ENCODE measurements at regions not wholly inside any gene's neighbourhood (a gene's known extent, or its start where the extent isn't known, plus 50 kb on each side); places are given as distances from the start of the nearest gene placed in this dataset.

DNA sequence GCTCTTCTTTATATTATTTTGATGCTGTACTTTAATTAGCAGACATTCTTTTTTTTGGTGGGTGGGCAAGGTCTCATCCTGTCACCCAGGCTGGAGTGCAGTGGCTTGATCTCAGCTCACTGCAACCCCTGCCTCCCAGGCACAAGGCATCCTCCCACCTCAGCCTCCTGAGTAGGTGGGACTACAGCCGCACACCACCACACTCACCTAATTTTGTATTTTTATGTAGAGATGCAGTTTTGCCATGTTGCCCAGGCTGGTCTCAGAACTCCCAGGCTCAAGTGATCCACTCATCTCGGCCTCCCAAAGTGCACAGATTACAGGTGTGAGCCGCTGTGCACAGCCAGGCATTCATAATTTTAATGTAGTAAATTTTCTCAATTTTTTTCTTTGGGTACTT is 608.1 kb downstream of the ZNF385D start:
- H3K4me3 Mint-ChIP-seq, result no peak overlapping the region
- peaks cover 13% of the 10 kb centered on the region for H3K9me3 Mint-ChIP-seq
- peaks cover 11% of the 10 kb centered on the region for H3K4me1 Mint-ChIP-seq
- peaks cover 7% of the 10 kb centered on the region for H3K36me3 Mint-ChIP-seq
- no peak overlapping the region for H3K27ac Mint-ChIP-seq
- no peak for DNase-seq (ENCODE audit: low spot score)
- no peak for TF ChIP-seq AR (CRISPR knock-in tag; IDR thresholded peaks at IDR 0.05)
- TF ChIP-seq, protein P1, sequence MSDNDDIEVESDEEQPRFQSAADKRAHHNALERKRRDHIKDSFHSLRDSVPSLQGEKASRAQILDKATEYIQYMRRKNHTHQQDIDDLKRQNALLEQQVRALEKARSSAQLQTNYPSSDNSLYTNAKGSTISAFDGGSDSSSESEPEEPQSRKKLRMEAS (CRISPR knock-in tag; IDR thresholded peaks at IDR 0.05), result no peak
- no peak for TF ChIP-seq ZNF423 (CRISPR knock-in tag; IDR thresholded peaks at IDR 0.05)
- no peak for TF ChIP-seq MYBL2 (CRISPR knock-in tag; IDR thresholded peaks at IDR 0.05)
- no peak for TF ChIP-seq NR1H2 (CRISPR knock-in tag; IDR thresholded peaks at IDR 0.05)
- TF ChIP-seq FOXP4 (CRISPR knock-in tag; IDR thresholded peaks at IDR 0.05), result no peak
- TF ChIP-seq OVOL2 (CRISPR knock-in tag; IDR thresholded peaks at IDR 0.05; ENCODE audit: borderline replicate concordance), result no peak
- no peak for TF ChIP-seq TEAD4 (CRISPR knock-in tag; IDR thresholded peaks at IDR 0.05)
- TF ChIP-seq, protein P2, sequence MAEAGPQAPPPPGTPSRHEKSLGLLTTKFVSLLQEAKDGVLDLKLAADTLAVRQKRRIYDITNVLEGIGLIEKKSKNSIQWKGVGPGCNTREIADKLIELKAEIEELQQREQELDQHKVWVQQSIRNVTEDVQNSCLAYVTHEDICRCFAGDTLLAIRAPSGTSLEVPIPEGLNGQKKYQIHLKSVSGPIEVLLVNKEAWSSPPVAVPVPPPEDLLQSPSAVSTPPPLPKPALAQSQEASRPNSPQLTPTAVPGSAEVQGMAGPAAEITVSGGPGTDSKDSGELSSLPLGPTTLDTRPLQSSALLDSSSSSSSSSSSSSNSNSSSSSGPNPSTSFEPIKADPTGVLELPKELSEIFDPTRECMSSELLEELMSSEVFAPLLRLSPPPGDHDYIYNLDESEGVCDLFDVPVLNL (CRISPR knock-in tag; IDR thresholded peaks at IDR 0.05; ENCODE audit: borderline replicate concordance, low read depth), result no peak
- TF ChIP-seq, protein P3, sequence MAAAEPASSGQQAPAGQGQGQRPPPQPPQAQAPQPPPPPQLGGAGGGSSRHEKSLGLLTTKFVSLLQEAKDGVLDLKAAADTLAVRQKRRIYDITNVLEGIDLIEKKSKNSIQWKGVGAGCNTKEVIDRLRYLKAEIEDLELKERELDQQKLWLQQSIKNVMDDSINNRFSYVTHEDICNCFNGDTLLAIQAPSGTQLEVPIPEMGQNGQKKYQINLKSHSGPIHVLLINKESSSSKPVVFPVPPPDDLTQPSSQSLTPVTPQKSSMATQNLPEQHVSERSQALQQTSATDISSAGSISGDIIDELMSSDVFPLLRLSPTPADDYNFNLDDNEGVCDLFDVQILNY (CRISPR knock-in tag; IDR thresholded peaks at IDR 0.05), result no peak
- no peak for TF ChIP-seq ZSCAN18 (CRISPR knock-in tag; IDR thresholded peaks at IDR 0.05)
- no peak for TF ChIP-seq ZNF263 (CRISPR knock-in tag; IDR thresholded peaks at IDR 0.05; ENCODE audit: low read depth)
- TF ChIP-seq CBFB (CRISPR knock-in tag; IDR thresholded peaks at IDR 0.05; ENCODE audit: low read depth), result no peak
- TF ChIP-seq ZBTB21 (CRISPR knock-in tag; IDR thresholded peaks at IDR 0.05; ENCODE audit: borderline replicate concordance), result no peak
- no peak for TF ChIP-seq TP53 (CRISPR knock-in tag; IDR thresholded peaks at IDR 0.05)
- no peak for TF ChIP-seq ESRRA (CRISPR knock-in tag; IDR thresholded peaks at IDR 0.05; ENCODE audit: borderline replicate concordance)
- no peak for TF ChIP-seq ZNF416 (CRISPR knock-in tag; IDR thresholded peaks at IDR 0.05)
- no peak for ATAC-seq
- CTCF ChIA-PET, result interaction anchor here (1.7 kb wide), 1 partner anchor 27 kb away, joined by 5 read pairs; no protein-coding TSS in a partner anchor
- POLR2A ChIA-PET, result no interaction called here
- no peaks in the 10 kb centered on the region for H3K27me3 Mint-ChIP-seq (ENCODE audit: low read depth)

GRCh38 chr3:21142031-21142430 is 609.0 kb downstream of the ZNF385D start:
- peaks cover 7% of the 10 kb centered on the region for H3K36me3 Mint-ChIP-seq
- ChIA-PET POLR2A (no interaction called here), CTCF (interaction anchor here (1.7 kb wide), 1 partner anchor 28 kb away, joined by 5 read pairs; no protein-coding TSS in a partner anchor)
- peaks cover 11% of the 10 kb centered on the region for H3K4me1 Mint-ChIP-seq
- H3K9me3 Mint-ChIP-seq, result peaks cover 16% of the 10 kb centered on the region
- H3K27me3 Mint-ChIP-seq (ENCODE audit: low read depth), result no peaks in the 10 kb centered on the region
- no peak overlapping the region for H3K27ac Mint-ChIP-seq
- no peak overlapping the region for H3K4me3 Mint-ChIP-seq
- no peak for DNase-seq (ENCODE audit: low spot score)
- no peak for ATAC-seq
- TF ChIP-seq FOXJ3 (CRISPR knock-in tag; IDR thresholded peaks at IDR 0.05; ENCODE audit: borderline replicate concordance) (no peak), IRF2 (CRISPR knock-in tag; IDR thresholded peaks at IDR 0.05; ENCODE audit: borderline replicate concordance, low read depth) (no peak), GABPB1 (CRISPR knock-in tag; IDR thresholded peaks at IDR 0.05) (no peak), ZBTB43 (CRISPR knock-in tag; IDR thresholded peaks at IDR 0.05) (no peak), ATF2 (CRISPR knock-in tag; IDR thresholded peaks at IDR 0.05; ENCODE audit: borderline replicate concordance, low read depth) (no peak)
- TF ChIP-seq, protein P4, sequence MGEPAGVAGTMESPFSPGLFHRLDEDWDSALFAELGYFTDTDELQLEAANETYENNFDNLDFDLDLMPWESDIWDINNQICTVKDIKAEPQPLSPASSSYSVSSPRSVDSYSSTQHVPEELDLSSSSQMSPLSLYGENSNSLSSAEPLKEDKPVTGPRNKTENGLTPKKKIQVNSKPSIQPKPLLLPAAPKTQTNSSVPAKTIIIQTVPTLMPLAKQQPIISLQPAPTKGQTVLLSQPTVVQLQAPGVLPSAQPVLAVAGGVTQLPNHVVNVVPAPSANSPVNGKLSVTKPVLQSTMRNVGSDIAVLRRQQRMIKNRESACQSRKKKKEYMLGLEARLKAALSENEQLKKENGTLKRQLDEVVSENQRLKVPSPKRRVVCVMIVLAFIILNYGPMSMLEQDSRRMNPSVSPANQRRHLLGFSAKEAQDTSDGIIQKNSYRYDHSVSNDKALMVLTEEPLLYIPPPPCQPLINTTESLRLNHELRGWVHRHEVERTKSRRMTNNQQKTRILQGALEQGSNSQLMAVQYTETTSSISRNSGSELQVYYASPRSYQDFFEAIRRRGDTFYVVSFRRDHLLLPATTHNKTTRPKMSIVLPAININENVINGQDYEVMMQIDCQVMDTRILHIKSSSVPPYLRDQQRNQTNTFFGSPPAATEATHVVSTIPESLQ (CRISPR knock-in tag; IDR thresholded peaks at IDR 0.05), result no peak
